ENCODE measurements at regions not wholly inside any gene's neighbourhood (a gene's known extent, or its start where the extent isn't known, plus 50 kb on each side); places are given as distances from the start of the nearest gene placed in this dataset.
A peak's percentile ranks its signal among the peaks of the same experiment; 100 is the strongest.

GRCh38 chrX:20542072-20542471 is 275.4 kb upstream of the RPS6KA3 start:
- no peak overlapping the region for H3K4me3 ChIP-seq (ENCODE audit: low read depth, low read length)
- no peak for DNase-seq (ENCODE audit: low read depth)

- no peak overlapping the region for H3K4me3 ChIP-seq (ENCODE audit: low read depth, low read length)
- DNase-seq (ENCODE audit: low read depth), result no peak
Measured at GRCh38 chrX:20538974-20539373, 272.3 kb upstream of the RPS6KA3 start.

GRCh38 chrX:20531667-20532066 is 265.0 kb upstream of the RPS6KA3 start:
- DNase-seq (ENCODE audit: low read depth), result no peak
- H3K4me3 ChIP-seq (ENCODE audit: low read depth, low read length), result no peak overlapping the region

GRCh38 chrX:20530406-20530921 is 263.8 kb upstream of the RPS6KA3 start:
- H3K4me3 ChIP-seq (ENCODE audit: low read depth, low read length), result peak overlapping the region; percentile 25
- no peak for DNase-seq (ENCODE audit: low read depth)

- no peak for DNase-seq (ENCODE audit: low read depth)
- H3K4me3 ChIP-seq (ENCODE audit: low read depth, low read length), result no peak overlapping the region
Measured at GRCh38 chrX:20529711-20530110, 263.0 kb upstream of the RPS6KA3 start.

- no peak for DNase-seq (ENCODE audit: low read depth)
Measured at GRCh38 chrX:20529301-20529700, 262.6 kb upstream of the RPS6KA3 start.

GRCh38 chrX:20527558-20528011 is 260.9 kb upstream of the RPS6KA3 start:
- H3K4me3 ChIP-seq (ENCODE audit: low read depth, low read length), result no peak overlapping the region
- DNase-seq (ENCODE audit: low read depth), result no peak

More at GRCh38 chrX:20529301-20529700, 262.6 kb upstream of the RPS6KA3 start:
- no peak overlapping the region for H3K4me3 ChIP-seq (ENCODE audit: low read depth, low read length)

GRCh38 chrX:20527041-20527440 is 260.3 kb upstream of the RPS6KA3 start:
- DNase-seq (ENCODE audit: low read depth), result no peak
- no peak overlapping the region for H3K4me3 ChIP-seq (ENCODE audit: low read depth, low read length)

- H3K4me3 ChIP-seq (ENCODE audit: low read depth, low read length), result no peak overlapping the region
- DNase-seq (ENCODE audit: low read depth), result no peak
Measured at GRCh38 chrX:20523626-20524312, 257.1 kb upstream of the RPS6KA3 start.

GRCh38 chrX:20522420-20522819 is 255.7 kb upstream of the RPS6KA3 start:
- DNase-seq (ENCODE audit: low read depth), result no peak
- H3K4me3 ChIP-seq (ENCODE audit: low read depth, low read length), result no peak overlapping the region

GRCh38 chrX:20521222-20521621 is 254.5 kb upstream of the RPS6KA3 start:
- DNase-seq (ENCODE audit: low read depth), result no peak

GRCh38 chrX:20519826-20520225 is 253.1 kb upstream of the RPS6KA3 start:
- no peak for DNase-seq (ENCODE audit: low read depth)
- H3K4me3 ChIP-seq (ENCODE audit: low read depth, low read length), result no peak overlapping the region

More at GRCh38 chrX:20521222-20521621, 254.5 kb upstream of the RPS6KA3 start:
- no peak overlapping the region for H3K4me3 ChIP-seq (ENCODE audit: low read depth, low read length)

- DNase-seq (ENCODE audit: low read depth), result no peak
- H3K4me3 ChIP-seq (ENCODE audit: low read depth, low read length), result no peak overlapping the region
Measured at GRCh38 chrX:20519146-20519545, 252.4 kb upstream of the RPS6KA3 start.

- no peak for DNase-seq (ENCODE audit: low read depth)
- no peak overlapping the region for H3K4me3 ChIP-seq (ENCODE audit: low read depth, low read length)
Measured at GRCh38 chrX:20517565-20517964, 250.9 kb upstream of the RPS6KA3 start.

GRCh38 chrX:20515841-20516461 is 249.2 kb upstream of the RPS6KA3 start:
- H3K4me3 ChIP-seq (ENCODE audit: low read depth, low read length), result no peak overlapping the region
- peak; percentile 62 for DNase-seq (ENCODE audit: low read depth)

GRCh38 chrX:20514358-20514757 is 247.6 kb upstream of the RPS6KA3 start:
- peak; percentile 64 for DNase-seq (ENCODE audit: low read depth)
- no peak overlapping the region for H3K4me3 ChIP-seq (ENCODE audit: low read depth, low read length)

GRCh38 chrX:20513185-20513584 is 246.5 kb upstream of the RPS6KA3 start:
- H3K4me3 ChIP-seq (ENCODE audit: low read depth, low read length), result no peak overlapping the region
- DNase-seq (ENCODE audit: low read depth), result no peak

- no peak overlapping the region for H3K4me3 ChIP-seq (ENCODE audit: low read depth, low read length)
- DNase-seq (ENCODE audit: low read depth), result no peak
Measured at GRCh38 chrX:20511792-20512191, 245.1 kb upstream of the RPS6KA3 start.

GRCh38 chrX:20507901-20508620 is 241.4 kb upstream of the RPS6KA3 start:
- no peak for DNase-seq (ENCODE audit: low read depth)
- no peak overlapping the region for H3K4me3 ChIP-seq (ENCODE audit: low read depth, low read length)

GRCh38 chrX:20506739-20507138 is 240.0 kb upstream of the RPS6KA3 start:
- no peak for DNase-seq (ENCODE audit: low read depth)
- H3K4me3 ChIP-seq (ENCODE audit: low read depth, low read length), result no peak overlapping the region
